NCI-H2196 (cell line): ENCODE measurements at regions not wholly inside any gene's neighbourhood (a gene's known extent, or its start where the extent isn't known, plus 50 kb on each side); places are given as distances from the start of the nearest gene placed in this dataset.

Experiments used
- DNase-seq: peaks from one replicate; lab custom pipeline; 2025; ENCODE audit not compliant: unreplicated experiment; lab: John Stamatoyannopoulos, UW

DNA sequence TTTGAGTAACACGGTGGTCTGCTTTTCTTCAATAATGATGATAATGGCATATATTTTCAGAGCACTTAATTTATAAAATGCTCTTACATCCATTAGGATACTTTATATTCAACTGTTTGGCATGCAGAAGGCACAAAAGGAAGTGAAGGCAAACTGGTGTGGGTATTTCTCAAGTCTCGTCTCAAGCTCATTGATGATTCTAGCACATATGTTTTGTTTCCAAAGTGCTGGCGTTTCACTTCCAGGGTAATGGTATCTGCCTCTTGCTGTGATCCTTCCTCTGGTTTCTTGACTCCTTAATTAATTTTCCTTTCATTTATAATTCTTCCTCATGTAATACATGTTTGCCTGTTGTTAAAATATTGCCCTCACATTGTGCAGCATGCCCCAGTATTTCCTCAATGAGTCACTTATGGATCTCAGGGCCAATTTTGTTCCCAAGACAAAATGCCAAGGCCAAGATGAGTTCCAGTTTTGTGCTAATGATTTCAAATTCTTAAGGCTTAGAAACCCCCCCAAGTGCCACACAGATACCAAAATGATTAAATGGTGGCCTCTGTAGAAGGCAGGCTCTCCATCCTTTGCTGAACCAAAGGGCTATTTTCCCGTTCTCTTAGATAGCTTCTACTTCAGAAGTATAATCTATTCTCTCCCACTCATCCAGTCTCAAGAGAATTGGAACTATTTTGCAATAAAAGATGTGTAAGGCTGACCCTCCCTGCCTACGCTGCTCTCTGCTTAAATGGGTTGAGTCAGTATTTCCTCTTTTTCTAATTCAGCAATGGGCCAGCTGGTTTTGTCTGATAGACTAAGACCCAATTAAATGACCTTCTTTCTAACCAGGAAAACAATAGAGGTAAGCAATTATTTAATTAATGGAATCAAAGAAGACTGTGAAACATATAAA is 171.2 kb downstream of the ZNF365 start:
- no peak for DNase-seq

DNA sequence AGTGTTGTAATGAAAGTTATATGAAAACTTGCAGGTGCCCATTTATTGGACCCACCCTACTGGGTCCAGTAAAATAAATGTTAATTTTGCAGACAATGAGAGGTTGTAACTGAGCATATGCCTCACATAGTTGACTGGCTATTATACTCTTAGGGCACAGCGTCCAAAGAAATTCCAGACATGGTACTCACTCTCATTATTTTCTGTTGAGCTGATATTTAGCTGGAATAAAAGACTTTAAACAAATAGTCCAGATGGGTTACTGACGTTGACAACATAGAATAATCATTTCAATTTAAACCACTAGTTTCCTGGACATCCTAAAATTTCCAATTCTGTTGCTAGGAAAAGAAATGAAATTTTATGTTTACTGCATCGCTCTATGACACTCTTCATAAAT is 174.5 kb downstream of the ZNF365 start:
- DNase-seq: no peak

DNA sequence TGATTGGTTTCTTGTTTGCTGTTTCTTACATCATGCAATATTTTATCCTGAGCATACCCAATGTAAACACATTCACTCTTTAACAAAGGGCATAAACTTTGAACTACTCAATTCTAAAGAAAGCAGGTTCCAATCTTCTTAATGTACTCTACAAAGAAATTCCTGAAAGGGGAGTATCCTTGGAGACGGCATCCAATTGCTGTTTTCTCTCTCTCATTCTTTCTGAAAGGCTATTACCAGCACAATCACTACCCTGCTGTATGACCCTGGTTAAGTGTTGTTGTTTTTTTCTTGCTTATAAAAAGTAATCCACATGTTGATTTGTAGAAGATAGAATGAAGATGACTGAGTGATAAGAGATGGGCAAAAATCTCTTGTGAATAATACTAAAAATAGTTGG is 176.0 kb downstream of the ZNF365 start:
- no peak for DNase-seq

DNA sequence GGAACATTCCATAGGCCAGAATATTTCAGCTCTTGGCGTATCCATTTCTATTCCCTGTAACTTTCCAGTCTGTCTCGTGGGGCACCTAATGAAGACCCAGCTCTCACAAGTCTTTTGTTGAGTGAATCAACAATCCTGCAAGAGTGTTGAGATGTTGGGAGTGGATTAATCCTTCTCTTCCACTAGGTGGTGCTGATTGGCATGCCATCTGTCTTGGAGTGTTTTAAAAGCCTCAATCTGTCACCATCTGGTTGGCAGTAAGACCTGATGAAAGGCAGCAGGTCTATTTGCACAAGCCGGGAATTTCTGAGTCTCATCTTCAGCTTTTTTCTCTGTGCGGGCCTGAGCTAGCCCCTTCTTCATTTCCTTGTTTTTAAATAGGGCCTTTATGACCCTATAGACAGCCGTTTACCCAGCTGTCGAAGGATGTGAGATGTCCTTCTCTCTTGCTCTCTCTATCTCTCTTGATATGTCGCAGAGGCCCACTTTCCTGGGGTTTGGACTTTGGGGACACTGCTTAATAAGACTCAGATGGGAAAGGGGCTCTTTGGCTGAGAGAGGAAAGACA is 180.5 kb downstream of the ZNF365 start:
- no peak for DNase-seq

DNA sequence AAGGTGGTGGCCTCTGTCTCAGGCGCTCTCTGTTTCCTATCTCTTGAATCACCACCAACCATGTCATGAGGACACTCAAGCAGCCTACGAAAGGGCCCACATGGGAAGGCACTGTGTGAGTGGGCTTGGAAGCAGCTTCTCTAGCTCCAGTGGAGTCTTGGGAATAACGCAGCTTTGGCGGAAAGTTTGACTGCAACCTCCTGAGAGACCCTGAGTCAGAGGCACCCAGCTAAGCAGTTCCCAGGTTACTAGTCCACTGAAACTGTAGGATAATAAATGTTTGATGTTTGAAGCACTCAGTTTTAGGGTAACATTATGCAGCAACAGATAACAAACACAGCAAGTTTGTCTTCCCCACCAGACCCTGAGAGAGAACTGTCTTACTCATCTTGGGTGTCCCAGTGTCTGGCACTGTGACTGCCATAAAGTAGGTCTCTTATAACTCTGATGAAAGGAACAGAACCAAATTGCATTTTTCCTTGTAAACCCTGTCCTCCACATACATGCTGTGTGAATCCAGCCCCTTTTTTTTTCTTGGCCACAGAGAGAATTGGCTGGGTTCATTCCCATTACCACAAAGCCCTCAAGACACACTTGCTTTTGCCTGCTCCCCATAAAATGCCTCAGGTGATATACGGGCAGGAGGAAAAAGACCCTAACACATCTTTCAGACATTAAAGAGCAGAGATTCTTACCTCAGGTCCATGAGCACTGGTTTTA is 185.5 kb downstream of the ZNF365 start:
- no peak for DNase-seq

DNA sequence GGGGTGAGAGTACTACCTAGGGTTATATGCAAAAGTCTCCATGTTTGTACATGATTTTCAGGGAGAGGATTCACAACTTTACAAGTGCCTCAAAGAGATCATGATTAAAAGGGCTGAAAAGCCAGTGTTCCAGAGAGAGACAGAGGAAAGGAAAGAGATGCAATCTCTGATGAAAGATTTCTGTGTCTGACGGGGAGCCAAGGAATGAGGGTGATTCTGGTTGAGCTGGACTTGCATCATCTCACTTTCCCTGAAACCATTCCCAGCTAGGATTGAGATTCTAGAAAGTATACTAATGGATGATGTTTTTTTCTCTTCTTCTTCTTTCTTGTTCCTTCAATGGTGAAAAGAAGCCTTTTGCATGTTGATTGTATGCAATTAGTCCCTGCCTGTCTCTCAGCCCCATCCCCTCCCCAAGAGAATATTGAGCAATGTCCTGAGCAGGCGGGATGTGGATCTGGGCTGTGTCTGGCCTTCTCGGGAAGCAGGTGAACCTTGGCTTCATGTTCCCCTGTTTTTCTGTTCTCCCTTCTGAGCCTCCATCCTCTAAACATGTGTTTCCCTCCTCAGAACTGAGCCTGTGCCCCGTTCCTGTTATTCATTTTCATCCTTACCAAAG is 186.1 kb downstream of the ZNF365 start:
- DNase-seq: no peak

DNA sequence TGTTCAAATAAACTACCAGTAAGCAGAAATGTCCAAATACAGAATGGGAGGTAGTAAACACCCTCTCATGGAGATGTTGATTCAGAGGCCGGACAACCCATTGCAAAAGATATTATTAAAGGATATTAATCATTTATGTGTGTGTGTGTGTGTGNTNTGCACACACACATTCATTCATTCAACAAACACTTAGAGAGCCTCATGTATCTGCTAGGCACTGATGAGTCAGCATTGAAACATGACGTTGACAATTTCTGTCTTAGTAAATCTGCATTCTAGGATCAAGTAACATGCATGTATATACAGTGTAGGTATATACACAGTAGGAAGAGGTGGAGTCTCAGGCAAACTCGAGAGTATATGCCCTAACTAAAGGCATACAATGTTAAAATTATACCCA is 187.0 kb downstream of the ZNF365 start:
- no peak for DNase-seq

DNA sequence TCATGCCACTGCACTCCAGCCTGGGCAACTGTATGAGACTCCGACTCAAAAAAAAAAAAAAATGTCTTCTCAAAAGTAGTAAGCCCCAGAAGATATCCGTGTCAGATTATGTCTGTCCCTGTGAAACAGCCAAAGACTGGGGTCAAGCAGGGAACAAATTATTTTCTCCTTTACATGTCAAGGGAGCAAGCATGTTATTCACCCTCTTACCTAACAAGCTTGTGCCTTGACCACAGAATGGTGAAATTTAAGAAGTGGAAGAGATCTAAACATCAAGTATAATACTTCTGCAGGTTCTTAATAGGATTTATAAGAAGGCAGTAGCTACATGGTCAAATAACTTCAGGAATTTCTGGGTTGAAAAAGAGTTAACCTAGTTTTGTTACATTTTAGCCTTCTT is 187.9 kb downstream of the ZNF365 start:
- DNase-seq: no peak

DNA sequence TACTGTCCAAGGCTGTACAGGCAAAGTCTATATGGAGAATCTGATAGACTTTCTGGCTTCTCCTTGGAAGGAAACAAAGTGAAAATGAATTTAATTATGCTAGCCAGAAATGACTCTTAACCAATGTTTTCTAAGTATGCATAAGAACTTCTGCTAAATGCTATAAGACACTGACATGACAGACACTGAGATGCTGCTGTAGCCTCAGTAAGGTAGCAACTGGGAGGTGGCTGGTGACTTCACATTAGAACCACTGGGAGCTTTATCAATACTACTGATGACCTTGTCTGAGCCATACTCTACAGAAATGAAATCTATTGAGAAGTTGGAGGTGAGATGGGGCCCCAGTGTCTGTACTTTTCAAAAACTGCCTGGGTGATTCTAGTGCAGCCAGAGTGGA is 188.6 kb downstream of the ZNF365 start:
- no peak for DNase-seq

DNA sequence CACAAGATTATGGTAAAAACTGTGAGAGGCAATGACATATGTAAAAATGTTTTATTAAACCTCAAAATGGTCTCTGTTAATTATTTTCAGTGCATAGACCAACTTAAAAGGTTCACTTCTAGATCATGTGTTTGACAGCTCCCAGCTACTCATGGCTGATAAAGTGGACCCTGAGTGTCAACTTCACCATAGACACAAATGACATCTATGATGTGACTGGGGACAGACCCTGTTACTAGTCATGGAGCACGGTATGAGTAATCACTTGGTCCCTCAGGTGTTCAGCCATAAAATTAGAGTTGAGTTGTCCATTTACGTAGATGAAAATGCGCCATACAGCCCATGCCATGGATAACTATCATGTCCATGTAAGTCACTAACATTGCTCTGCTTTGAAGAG is 199.8 kb downstream of the ZNF365 start:
- no peak for DNase-seq

DNA sequence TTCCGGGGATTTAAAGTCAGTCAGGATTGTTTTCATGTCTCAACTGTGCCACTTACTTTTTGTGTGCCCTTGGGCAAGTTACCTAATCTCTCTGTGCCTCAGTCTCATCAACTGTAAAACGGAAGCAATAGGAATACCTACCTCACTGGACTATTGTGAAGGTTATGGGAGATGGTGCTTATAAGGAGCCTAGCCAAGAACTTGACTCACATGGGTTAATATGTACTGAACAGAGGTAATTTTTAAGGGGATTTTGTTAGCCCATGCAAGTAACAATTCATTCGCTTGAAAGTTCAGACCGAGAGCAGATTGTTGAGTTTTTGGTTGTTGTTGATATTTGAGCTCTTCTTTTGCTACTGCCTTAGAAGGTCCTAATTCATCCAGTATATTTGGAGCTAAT is 202.9 kb downstream of the ZNF365 start:
- no peak for DNase-seq

DNA sequence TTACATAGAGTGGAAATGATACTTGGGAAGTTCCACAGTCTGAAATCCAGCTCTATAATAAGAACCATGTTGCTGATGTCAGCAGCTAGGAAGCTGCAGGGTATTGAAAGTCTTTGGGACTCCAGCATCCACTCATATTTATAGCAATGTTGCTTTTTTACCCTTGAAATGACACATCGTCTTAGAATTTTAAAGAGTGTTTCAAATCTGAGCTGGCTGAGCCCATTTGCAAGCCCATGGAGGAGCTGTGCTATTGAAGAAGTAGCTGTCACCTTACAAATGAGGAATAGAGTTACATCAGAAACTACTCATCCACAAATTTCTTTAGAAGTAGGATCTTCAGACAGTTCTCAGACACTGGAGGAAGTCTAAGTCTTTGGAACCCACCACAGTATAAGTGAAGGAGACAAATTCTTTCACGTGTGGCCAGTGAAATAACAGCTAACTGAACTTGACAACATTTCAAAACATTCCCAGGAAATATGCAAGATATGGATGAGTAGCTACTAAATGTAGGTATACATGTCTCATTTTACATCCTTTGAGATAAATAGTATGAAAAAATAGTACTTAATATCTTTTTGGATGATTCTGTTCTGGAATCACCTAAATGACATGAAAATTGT is 203.6 kb downstream of the ZNF365 start:
- DNase-seq: no peak

DNA sequence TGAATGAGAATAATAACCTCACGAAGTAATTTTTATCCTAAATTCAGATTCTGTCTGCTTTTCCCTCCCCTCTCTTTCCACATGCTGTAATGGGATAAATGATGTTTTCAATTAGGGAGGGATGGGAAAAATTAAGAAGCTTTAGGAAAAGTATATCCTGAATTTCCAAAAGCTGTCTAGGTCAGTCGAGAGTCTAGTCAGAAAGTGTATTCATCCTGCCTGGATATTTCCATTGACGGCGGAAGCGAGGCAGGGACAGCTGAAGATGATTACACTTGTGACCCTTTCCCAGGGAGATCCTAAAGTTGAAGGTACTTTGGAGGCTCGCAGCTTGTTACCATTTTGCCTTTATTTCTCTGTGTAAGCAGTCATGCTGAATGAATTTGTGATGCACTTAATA is 204.1 kb downstream of the ZNF365 start:
- DNase-seq: no peak

DNA sequence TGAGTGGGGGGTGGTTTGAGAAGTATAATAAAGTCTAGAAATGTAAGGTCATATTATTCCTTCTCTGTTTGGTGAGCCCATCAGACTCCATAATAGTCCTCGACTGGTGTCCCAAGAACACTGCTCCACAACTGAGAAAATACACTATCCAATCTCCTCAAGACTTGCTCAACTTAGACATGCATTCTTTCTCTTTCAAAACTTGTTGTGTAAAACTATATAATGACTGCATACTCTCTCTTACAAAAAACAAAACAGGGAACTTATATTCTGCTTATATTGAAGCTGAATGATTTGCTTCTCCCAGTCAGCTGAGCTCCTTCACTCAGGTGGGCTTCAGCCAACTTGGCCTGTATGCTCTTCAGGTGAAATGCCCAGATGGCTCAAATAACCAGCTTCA is 204.7 kb downstream of the ZNF365 start:
- DNase-seq: no peak

DNA sequence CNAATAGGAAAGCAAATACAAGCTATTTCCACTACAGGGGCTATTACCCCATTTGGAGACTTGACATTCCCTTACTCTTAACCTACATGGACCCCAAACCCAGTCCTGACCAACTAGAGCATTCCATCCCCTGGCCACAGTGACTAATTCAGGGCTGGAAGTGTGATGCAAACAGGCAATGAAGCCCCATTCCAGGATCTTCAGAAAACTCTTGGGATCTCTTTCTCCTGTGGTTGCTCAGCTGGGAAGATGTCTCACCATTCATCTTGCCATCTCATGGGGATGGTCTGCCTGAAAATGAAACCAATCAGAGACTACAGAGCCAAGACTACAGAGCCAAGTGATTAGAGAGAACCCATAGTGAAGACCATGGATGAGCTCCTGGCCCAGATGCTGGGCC is 206.2 kb downstream of the ZNF365 start:
- DNase-seq: no peak

DNA sequence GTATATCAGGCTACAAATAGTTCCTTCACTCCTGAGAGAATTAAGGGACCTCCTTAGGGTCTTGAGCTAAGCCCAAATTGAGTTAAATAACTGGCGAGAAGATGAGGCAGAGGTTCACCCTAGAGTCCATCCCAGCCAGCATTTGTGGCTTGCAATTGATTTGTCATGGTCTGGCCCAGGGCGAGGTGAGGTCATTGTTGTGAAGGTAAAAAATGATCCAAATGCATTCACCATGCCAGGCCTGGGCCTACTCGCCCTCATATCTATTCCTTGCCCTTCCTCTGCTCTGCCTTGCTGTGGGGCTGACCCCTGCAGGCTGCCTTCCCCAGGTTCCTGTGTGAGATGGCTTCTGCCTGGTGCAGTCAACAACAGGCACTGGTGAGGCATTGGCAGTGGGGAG is 207.2 kb downstream of the ZNF365 start:
- no peak for DNase-seq

DNA sequence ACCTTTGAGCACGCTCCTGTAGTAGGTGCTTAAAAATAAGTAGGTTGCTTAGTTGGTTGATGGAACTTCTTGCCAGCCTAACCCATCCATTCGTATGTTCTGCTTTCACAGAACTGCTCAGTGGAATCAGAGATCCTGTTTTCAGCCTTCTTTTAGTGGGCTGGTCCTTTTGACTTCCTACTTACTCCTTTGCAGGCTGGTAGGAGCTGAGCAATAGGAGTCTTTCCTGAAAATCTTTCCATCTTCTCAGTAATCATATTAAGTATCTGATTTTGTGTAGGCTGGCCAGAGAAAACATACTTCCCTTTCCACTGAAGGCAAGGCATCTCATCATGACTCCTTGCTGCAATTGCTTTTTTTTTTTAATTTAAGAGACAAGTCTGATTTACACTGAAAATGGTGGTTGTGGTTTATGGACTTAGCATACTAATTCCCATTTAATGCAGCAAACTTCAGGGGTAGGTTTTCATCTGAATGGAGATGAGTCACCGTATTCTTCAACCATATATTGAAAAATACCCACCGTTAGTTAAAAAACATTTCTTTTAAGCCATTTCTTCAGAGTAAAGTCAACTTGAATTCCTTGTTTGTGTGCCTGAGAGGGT is 208.0 kb downstream of the ZNF365 start:
- no peak for DNase-seq

DNA sequence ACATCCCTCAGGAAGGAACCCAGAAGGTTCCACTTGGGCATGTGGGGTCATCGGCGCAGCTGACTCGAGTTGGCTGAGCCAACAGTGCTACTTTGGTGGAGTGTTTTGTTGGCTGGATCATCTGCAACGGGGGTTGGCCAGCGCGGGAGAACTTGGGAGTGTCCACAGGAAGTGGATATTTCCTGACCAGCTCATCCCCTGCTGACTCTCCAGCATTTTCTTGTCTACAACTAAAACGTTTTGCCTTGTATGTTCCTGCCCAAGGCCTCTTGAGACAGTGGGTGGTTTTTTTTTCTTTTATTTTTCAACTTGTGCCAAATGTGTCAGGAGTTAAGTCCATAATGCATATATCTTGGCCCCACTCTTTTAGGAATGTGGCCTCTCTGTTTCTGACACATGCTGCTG is 208.6 kb downstream of the ZNF365 start:
- no peak for DNase-seq

DNA sequence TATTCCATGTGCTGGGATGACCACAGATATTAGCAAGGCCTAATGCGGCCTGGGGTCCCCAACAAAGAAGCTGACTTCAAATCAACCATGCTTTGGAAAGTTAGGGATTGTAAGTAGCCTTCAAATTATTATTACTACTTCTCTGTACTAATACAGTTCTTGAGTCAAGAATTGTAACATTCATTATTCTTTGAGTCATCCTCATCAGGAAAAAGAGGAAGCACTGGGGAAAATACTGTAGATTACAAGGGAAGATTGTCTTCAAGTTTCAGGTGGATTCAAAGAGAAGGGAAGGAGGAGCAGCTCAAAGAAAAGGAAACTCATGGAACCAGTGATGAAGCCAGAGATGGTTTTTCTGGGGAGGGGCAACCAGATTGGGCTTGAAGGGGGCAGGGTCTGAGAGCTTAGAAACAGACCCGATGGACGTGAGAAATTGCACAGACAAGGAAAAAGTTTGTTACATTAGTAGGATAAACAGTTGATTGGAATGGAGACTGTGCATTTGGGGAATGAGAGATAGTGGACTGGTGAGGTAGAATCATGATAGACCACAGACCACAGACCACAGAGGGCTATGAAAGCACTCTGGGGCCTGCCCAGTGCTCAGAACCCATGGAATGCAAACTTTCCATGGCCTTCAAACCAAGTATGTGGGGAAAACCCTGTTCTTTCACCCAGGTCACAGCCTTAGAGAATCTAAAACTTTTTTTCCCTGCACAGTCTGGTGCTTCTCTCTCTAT is 209.9 kb downstream of the ZNF365 start:
- no peak for DNase-seq

DNA sequence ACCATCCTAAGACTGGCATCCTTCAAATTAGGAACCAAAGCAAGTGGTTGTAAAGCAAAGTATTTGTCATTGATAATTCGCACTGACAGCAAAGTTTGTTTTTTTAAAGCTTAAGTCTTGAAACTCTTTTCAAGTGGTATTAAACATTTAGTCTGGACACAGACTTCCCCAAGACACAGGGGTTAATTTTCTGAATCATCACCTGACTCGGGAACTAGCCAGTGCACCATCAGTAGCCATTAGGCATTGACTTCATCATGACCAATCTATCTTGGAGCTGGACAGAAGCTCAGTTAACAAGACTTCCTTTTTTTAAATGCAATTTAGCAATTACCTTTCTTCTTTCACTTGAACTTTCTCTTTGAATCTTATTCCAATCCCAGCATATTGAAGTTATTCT is 210.6 kb downstream of the ZNF365 start:
- no peak for DNase-seq
